Smooth muscle cell (in vitro differentiated cells): ENCODE measurements at regions not wholly inside any gene's neighbourhood (a gene's known extent, or its start where the extent isn't known, plus 50 kb on each side); places are given as distances from the start of the nearest gene placed in this dataset.

Source experiments
- DNase-seq: peaks from one replicate; lab custom pipeline; 2025; ENCODE audit not compliant: unreplicated experiment; lab: John Stamatoyannopoulos, UW
- H2AFZ ChIP-seq: fragments of 200-600 bp; sonication (generic); 2 replicates; pipeline ENCODE4 v1.6.0; 2016; ENCODE audit warnings: antibody characterized with exemption, low read depth, mild to moderate bottlenecking
- H3F3A ChIP-seq: fragments of 200-600 bp; sonication (generic); 2 replicates; pipeline ENCODE4 v1.6.0; 2017; ENCODE audit warnings: antibody characterized with exemption, low read depth
- H3K27ac ChIP-seq: fragments of 200-600 bp; sonication (generic); 2 replicates; pipeline ENCODE4 v1.5.1; 2016; ENCODE audit warnings: low read depth, mild to moderate bottlenecking
- H3K27me3 ChIP-seq: fragments of 200-600 bp; sonication (generic); 2 replicates; pipeline ENCODE4 v1.6.1; 2016; ENCODE audit warnings: low read depth, mild to moderate bottlenecking
- H3K36me3 ChIP-seq: fragments of 200-600 bp; sonication (generic); 2 replicates; pipeline ENCODE4 v1.5.1; 2016; ENCODE audit warnings: low read depth
- H3K4me1 ChIP-seq: fragments of 200-600 bp; sonication (generic); 2 replicates; pipeline ENCODE4 v1.5.1; 2016; ENCODE audit warnings: low read depth
- H3K4me2 ChIP-seq: fragments of 200-600 bp; sonication (generic); 2 replicates; pipeline ENCODE4 v1.6.0; 2016; ENCODE audit warnings: mild to moderate bottlenecking
- H3K4me3 ChIP-seq: fragments of 200-600 bp; sonication (generic); 2 replicates; pipeline ENCODE4 v1.5.1; 2016; ENCODE audit warnings: mild to moderate bottlenecking
- H3K79me2 ChIP-seq: fragments of 200-600 bp; sonication (generic); 2 replicates; pipeline ENCODE4 v1.6.0; 2016; ENCODE audit warnings: low read depth, mild to moderate bottlenecking
- H3K9ac ChIP-seq: fragments of 200-600 bp; sonication (generic); 2 replicates; pipeline ENCODE4 v1.6.0; 2016; ENCODE audit warnings: low read depth
- H3K9me3 ChIP-seq: fragments of 200-600 bp; sonication (generic); replicated peaks from 2 replicates; pipeline ENCODE4 v1.5.1; 2016; ENCODE audit warnings: low read depth
- H4K20me1 ChIP-seq: fragments of 200-600 bp; sonication (generic); 2 replicates; pipeline ENCODE4 v1.6.0; 2016; ENCODE audit warnings: low read depth
- WGBS: methylation state at CpG from one replicate; pipeline ENCODE4 v1.1.7; 2016; ENCODE audit warnings: low lambda C conversion rate; 5-methylcytosine and 5-hydroxymethylcytosine counted together
- TF ChIP-seq, protein P1 (sequence below): fragments of 200-600 bp; sonication (generic); IDR thresholded peaks from 2 replicates; pipeline ENCODE4 v1.5.1; 2017; ENCODE audit warnings: borderline replicate concordance, mild to moderate bottlenecking, antibody characterized with exemption; ENCODE audit not compliant: insufficient read depth, poor library complexity, severe bottlenecking

DNA sequence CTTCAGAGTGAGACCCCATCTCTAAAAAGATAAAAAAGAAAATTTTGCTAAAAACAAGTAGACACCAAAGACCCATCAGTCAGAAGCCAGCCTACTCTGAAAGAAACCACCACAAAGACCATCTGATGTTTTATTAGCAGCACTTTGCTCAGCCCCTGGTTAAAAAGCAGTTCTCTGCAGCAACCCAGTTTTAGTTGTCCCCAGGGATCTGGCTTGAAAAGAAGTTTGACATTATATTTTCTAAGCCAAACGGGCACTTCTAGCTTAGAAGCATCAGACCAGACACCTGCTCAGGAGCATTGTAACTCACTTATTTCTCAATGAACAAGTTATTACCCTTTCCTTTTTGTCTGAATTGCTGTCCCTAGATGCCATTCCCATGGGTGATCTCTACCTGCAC is 164.2 kb upstream of the ETAA1 start:
- no peak overlapping the region for H3K27ac ChIP-seq

DNA sequence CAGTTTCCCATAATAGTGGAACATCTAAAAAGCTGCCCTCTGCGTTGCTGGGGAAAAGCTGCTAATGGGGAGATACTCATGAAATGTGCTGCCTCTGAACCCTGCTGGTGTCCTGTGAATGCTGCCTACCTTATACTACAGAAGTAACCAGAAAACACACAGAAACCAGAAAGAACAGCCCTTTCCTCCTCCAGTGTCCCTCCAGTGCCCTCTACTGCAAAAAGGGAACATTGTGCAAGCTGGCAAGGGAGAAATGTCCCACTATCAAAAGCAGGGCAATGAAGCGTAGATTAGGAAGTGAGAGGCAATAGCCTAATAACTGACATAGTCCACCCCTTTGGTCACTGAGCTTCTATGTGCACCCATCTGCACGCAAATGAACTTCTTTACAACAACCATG is 162.7 kb upstream of the ETAA1 start:
- Histone ChIP-seq H2AFZ (no peak overlapping the region), H3K9ac (no peak overlapping the region)
- 76% methylated on average over 3 of the region's 3 CpGs for WGBS

More for the DNA sequence above, 164.2 kb upstream of the ETAA1 start:
- no peaks in the 10 kb centered on the region for H3K36me3 ChIP-seq
- peaks cover 21% of the 10 kb centered on the region for H3K27me3 ChIP-seq
- no peak overlapping the region for H3K4me2 ChIP-seq
- no peaks in the 10 kb centered on the region for H3F3A ChIP-seq
- no peak overlapping the region for H3K4me3 ChIP-seq
- H3K9me3 ChIP-seq = no peaks in the 10 kb centered on the region
- H3K79me2 ChIP-seq = no peaks in the 10 kb centered on the region
- TF ChIP-seq, protein P1, sequence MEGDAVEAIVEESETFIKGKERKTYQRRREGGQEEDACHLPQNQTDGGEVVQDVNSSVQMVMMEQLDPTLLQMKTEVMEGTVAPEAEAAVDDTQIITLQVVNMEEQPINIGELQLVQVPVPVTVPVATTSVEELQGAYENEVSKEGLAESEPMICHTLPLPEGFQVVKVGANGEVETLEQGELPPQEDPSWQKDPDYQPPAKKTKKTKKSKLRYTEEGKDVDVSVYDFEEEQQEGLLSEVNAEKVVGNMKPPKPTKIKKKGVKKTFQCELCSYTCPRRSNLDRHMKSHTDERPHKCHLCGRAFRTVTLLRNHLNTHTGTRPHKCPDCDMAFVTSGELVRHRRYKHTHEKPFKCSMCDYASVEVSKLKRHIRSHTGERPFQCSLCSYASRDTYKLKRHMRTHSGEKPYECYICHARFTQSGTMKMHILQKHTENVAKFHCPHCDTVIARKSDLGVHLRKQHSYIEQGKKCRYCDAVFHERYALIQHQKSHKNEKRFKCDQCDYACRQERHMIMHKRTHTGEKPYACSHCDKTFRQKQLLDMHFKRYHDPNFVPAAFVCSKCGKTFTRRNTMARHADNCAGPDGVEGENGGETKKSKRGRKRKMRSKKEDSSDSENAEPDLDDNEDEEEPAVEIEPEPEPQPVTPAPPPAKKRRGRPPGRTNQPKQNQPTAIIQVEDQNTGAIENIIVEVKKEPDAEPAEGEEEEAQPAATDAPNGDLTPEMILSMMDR = no peak
- no peak for DNase-seq
- H2AFZ ChIP-seq = no peak overlapping the region
- no peaks in the 10 kb centered on the region for H4K20me1 ChIP-seq
- no peaks in the 10 kb centered on the region for H3K4me1 ChIP-seq
- 86% methylated on average over 1 of the region's 1 CpG for WGBS
- no peak overlapping the region for H3K9ac ChIP-seq

DNA sequence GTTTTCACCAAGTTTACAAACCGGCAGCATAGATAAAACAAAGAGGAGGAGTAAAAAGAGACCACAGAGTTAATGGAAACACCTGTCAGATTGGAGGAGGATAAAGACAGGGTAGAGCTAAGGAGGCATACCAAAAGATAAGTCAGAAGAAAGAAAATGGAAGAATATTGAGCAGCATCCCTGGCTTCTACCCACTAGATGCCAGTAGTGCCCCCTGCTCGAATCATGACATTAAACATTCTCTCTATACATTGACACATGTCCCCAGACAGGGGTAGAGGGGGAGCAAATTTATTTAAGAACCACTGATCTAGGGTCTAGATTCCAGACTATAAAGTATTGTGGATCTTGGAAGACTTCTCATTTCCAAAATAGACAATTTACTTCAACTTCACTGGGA is 159.8 kb upstream of the ETAA1 start:
- 97% methylated on average over 2 of the region's 2 CpGs for WGBS
- Histone ChIP-seq H4K20me1 (no peaks in the 10 kb centered on the region), H3K79me2 (no peaks in the 10 kb centered on the region), H3K9me3 (no peaks in the 10 kb centered on the region), H3K36me3 (no peaks in the 10 kb centered on the region), H3K27me3 (peaks cover 22% of the 10 kb centered on the region), H3F3A (no peaks in the 10 kb centered on the region), H3K9ac (no peak overlapping the region), H3K4me3 (no peak overlapping the region), H2AFZ (no peak overlapping the region), H3K4me2 (no peak overlapping the region), H3K27ac (no peak overlapping the region), H3K4me1 (no peaks in the 10 kb centered on the region)
- TF ChIP-seq, protein P1 = no peak
- no peak for DNase-seq

More for the DNA sequence above, 162.7 kb upstream of the ETAA1 start:
- no peak overlapping the region for H3K4me3 ChIP-seq
- no peak overlapping the region for H3K27ac ChIP-seq
- H3K27me3 ChIP-seq = peaks cover 28% of the 10 kb centered on the region
- no peak overlapping the region for H3K4me2 ChIP-seq
- H4K20me1 ChIP-seq = no peaks in the 10 kb centered on the region
- TF ChIP-seq, protein P1 = peak; percentile 40
- H3K4me1 ChIP-seq = no peaks in the 10 kb centered on the region
- DNase-seq = no peak
- no peaks in the 10 kb centered on the region for H3F3A ChIP-seq
- H3K9me3 ChIP-seq = no peaks in the 10 kb centered on the region
- H3K79me2 ChIP-seq = no peaks in the 10 kb centered on the region
- H3K36me3 ChIP-seq = no peaks in the 10 kb centered on the region

DNA sequence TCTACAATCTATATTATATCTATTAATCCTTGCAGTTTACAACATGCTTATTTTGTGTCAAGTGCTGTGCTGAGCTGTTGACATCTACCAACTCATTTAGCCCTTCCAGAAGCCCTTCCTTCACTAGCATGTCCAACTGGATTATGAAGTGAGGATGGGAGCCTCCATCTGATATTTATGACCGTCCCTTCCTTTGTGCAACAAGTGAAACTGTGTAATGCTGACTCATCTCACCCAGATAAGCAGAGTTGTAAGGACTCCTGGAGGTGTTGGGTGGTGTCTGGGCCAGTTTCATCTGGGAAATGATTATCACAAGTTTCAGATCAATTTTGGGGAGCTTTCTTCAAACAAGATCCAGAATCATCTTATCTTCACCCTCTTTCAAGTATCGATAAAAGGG is 156.6 kb upstream of the ETAA1 start:
- Histone ChIP-seq H3K36me3 (no peaks in the 10 kb centered on the region), H3F3A (no peaks in the 10 kb centered on the region), H3K27ac (no peak overlapping the region), H3K4me1 (no peaks in the 10 kb centered on the region), H3K4me3 (no peak overlapping the region), H2AFZ (no peak overlapping the region), H4K20me1 (no peaks in the 10 kb centered on the region), H3K9ac (no peak overlapping the region), H3K9me3 (no peaks in the 10 kb centered on the region), H3K79me2 (no peaks in the 10 kb centered on the region), H3K27me3 (peaks cover 16% of the 10 kb centered on the region), H3K4me2 (no peak overlapping the region)
- DNase-seq = no peak
- 39% methylated on average over 2 of the region's 2 CpGs for WGBS
- TF ChIP-seq, protein P1 = no peak
